SU-DHL-6 (cell line): ENCODE measurements at regions not wholly inside any gene's neighbourhood (a gene's known extent, or its start where the extent isn't known, plus 50 kb on each side); places are given as distances from the start of the nearest gene placed in this dataset.

Source experiments
- H2AFZ ChIP-seq: fragments of 200-600 bp; sonication (generic); 2 replicates; pipeline ENCODE4 v1.6.1; 2014; ENCODE audit warnings: low read depth, mild to moderate bottlenecking, moderate library complexity, mixed read lengths, antibody characterized with exemption, low read length; ENCODE audit not compliant: severe bottlenecking
- H3F3A ChIP-seq: fragments of 200-600 bp; shearing (Covaris generic); 2 replicates; pipeline ENCODE4 v1.6.0; 2016; ENCODE audit warnings: antibody characterized with exemption, mild to moderate bottlenecking; ENCODE audit not compliant: insufficient read depth
- H3K27ac ChIP-seq: fragments of 200-600 bp; sonication (generic); 2 replicates; pipeline ENCODE4 v1.5.1; 2016; ENCODE audit warnings: low read depth, mild to moderate bottlenecking, low read length, moderate library complexity, mixed read lengths
- H3K27me3 ChIP-seq: fragments of 200-600 bp; sonication (generic), shearing (Covaris generic); 2 replicates; pipeline ENCODE4 v1.6.0; 2014; ENCODE audit warnings: mild to moderate bottlenecking, low read length
- H3K36me3 ChIP-seq: fragments of 200-600 bp; sonication (generic); 2 replicates; pipeline ENCODE4 v1.6.1; 2014; ENCODE audit warnings: mild to moderate bottlenecking, low read length, mixed read lengths
- H3K4me2 ChIP-seq: fragments of 300-600, 200-600 bp; shearing (Covaris generic), sonication (generic); 2 replicates; pipeline ENCODE4 v1.6.0; 2014; ENCODE audit warnings: low read length, low read depth, mild to moderate bottlenecking; ENCODE audit not compliant: poor library complexity, severe bottlenecking
- H3K4me3 ChIP-seq: fragments of 200-600 bp; sonication (generic); 2 replicates; pipeline ENCODE4 v1.5.1; 2014; ENCODE audit warnings: antibody characterized with exemption, low read length, mild to moderate bottlenecking, mixed read lengths; ENCODE audit not compliant: insufficient read depth, poor library complexity, severe bottlenecking
- H3K79me2 ChIP-seq: fragments of 200-600 bp; sonication (generic); 2 replicates; pipeline ENCODE4 v1.6.1; 2014; ENCODE audit warnings: mild to moderate bottlenecking, low read length, moderate library complexity; ENCODE audit not compliant: insufficient read depth
- H3K9ac ChIP-seq: fragments of 200-600 bp; sonication (generic); 2 replicates; pipeline ENCODE4 v1.7.0; 2014; ENCODE audit warnings: mild to moderate bottlenecking, low read length
- H3K9me2 ChIP-seq: fragments of 200-600 bp; sonication (generic); replicated peaks from 2 replicates; pipeline ENCODE4 v1.6.1; 2014; ENCODE audit warnings: low read length; ENCODE audit not compliant: insufficient read depth
- H3K9me3 ChIP-seq: fragments of 200-600 bp; sonication (generic); 2 replicates; pipeline ENCODE4 v1.6.1; 2014; ENCODE audit warnings: low read length, mixed read lengths; ENCODE audit not compliant: insufficient read depth
- H4K20me1 ChIP-seq: fragments of 200-600 bp; sonication (generic); 2 replicates; pipeline ENCODE4 v1.6.1; 2014; ENCODE audit warnings: low read depth, mild to moderate bottlenecking, antibody characterized with exemption, low read length, moderate library complexity, mixed read lengths
- CTCF ChIP-seq: fragments of 200-600 bp; sonication (generic); IDR thresholded peaks from one replicate; pipeline ENCODE4 v1.5.1; 2017; ENCODE audit warnings: antibody characterized with exemption, mild to moderate bottlenecking, low read length, moderate library complexity; ENCODE audit not compliant: insufficient read depth, poor library complexity, severe bottlenecking
- EZH2phosphoT487 ChIP-seq: fragments of 200-600 bp; sonication (generic), shearing (Covaris generic); conservative IDR thresholded peaks from 2 replicates; pipeline ENCODE4 v1.6.1; 2018; ENCODE audit warnings: mild to moderate bottlenecking, antibody characterized with exemption, low read length, moderate library complexity, mixed read lengths

GRCh38 chr18:67599277-67599676 lies 82.8 kb upstream of the DSEL start:
- no peak overlapping the region for H3K4me2 ChIP-seq
- H2AFZ ChIP-seq, result no peak overlapping the region
- H3F3A ChIP-seq, result no peaks in the 10 kb centered on the region
- TF ChIP-seq EZH2phosphoT487, result no peak
- no peak for TF ChIP-seq CTCF
- H3K9me3 ChIP-seq, result no peaks in the 10 kb centered on the region; the same call in 1 of the 2 replicates
- no peaks in the 10 kb centered on the region for H3K9me2 ChIP-seq
- no peaks in the 10 kb centered on the region for H3K79me2 ChIP-seq
- no peak overlapping the region for H3K4me3 ChIP-seq
- no peaks in the 10 kb centered on the region for H3K36me3 ChIP-seq
- no peak overlapping the region for H3K27ac ChIP-seq
- no peaks in the 10 kb centered on the region for H4K20me1 ChIP-seq
- H3K9ac ChIP-seq, result no peak overlapping the region
- H3K27me3 ChIP-seq, result no peaks in the 10 kb centered on the region

- H3K9me3 ChIP-seq, result no peaks in the 10 kb centered on the region; the same call in 1 of the 2 replicates
- H3K36me3 ChIP-seq, result no peaks in the 10 kb centered on the region
- H2AFZ ChIP-seq, result no peak overlapping the region
- no peak overlapping the region for H3K4me3 ChIP-seq
- no peaks in the 10 kb centered on the region for H3K79me2 ChIP-seq
- H3K4me2 ChIP-seq, result no peak overlapping the region
- no peak overlapping the region for H3K9ac ChIP-seq
- H3F3A ChIP-seq, result no peaks in the 10 kb centered on the region
- H4K20me1 ChIP-seq, result no peaks in the 10 kb centered on the region
- no peak overlapping the region for H3K27ac ChIP-seq
- no peak for TF ChIP-seq EZH2phosphoT487
- TF ChIP-seq CTCF, result no peak
- no peaks in the 10 kb centered on the region for H3K9me2 ChIP-seq
- H3K27me3 ChIP-seq, result no peaks in the 10 kb centered on the region
Measured at GRCh38 chr18:67597759-67598158, 81.2 kb upstream of the DSEL start.

GRCh38 chr18:67596003-67596402 lies 79.5 kb upstream of the DSEL start:
- H3K9ac ChIP-seq, result no peak overlapping the region
- no peak overlapping the region for H3K4me2 ChIP-seq
- H3K79me2 ChIP-seq, result no peaks in the 10 kb centered on the region
- no peaks in the 10 kb centered on the region for H4K20me1 ChIP-seq
- H3K27ac ChIP-seq, result no peak overlapping the region
- H3K9me2 ChIP-seq, result no peaks in the 10 kb centered on the region
- no peaks in the 10 kb centered on the region for H3F3A ChIP-seq
- no peak overlapping the region for H3K4me3 ChIP-seq
- H3K36me3 ChIP-seq, result no peaks in the 10 kb centered on the region
- no peak for TF ChIP-seq CTCF
- TF ChIP-seq EZH2phosphoT487, result no peak
- no peaks in the 10 kb centered on the region for H3K27me3 ChIP-seq
- no peaks in the 10 kb centered on the region; the same call in 1 of the 2 replicates for H3K9me3 ChIP-seq
- H2AFZ ChIP-seq, result no peak overlapping the region

GRCh38 chr18:67590571-67591141 lies 74.1 kb upstream of the DSEL start:
- no peaks in the 10 kb centered on the region for H3F3A ChIP-seq
- TF ChIP-seq EZH2phosphoT487 (no peak), CTCF (no peak)
- no peaks in the 10 kb centered on the region for H3K36me3 ChIP-seq
- H3K9ac ChIP-seq, result no peak overlapping the region
- H3K4me2 ChIP-seq, result no peak overlapping the region
- H3K27ac ChIP-seq, result no peak overlapping the region
- no peaks in the 10 kb centered on the region for H3K79me2 ChIP-seq
- H3K9me3 ChIP-seq, result no peaks in the 10 kb centered on the region
- no peaks in the 10 kb centered on the region for H3K27me3 ChIP-seq
- H4K20me1 ChIP-seq, result no peaks in the 10 kb centered on the region
- H2AFZ ChIP-seq, result no peak overlapping the region
- H3K9me2 ChIP-seq, result no peaks in the 10 kb centered on the region
- no peak overlapping the region for H3K4me3 ChIP-seq
